Astrocyte of the spinal cord (primary cell): ENCODE measurements at regions not wholly inside any gene's neighbourhood (a gene's known extent, or its start where the extent isn't known, plus 50 kb on each side); places are given as distances from the start of the nearest gene placed in this dataset.

Source experiments
- DNase-seq: peaks from one replicate; pipeline ENCODE4 v3.0.0; 2011; ENCODE audit warnings: low read depth, low spot score
- H3K4me3 ChIP-seq: 2 replicates; pipeline ENCODE4 v1.5.1; 2011; ENCODE audit warnings: low read depth, mild to moderate bottlenecking, low read length, moderate library complexity
- CTCF ChIP-seq: IDR thresholded peaks from 2 replicates; pipeline ENCODE4 v1.5.1; 2012; ENCODE audit warnings: low read depth, mild to moderate bottlenecking, low read length, inconsistent platforms
- in situ Hi-C: cut with HindIII; loops from 2 replicates; pipeline ENCODE4 v1.10.0; 2017; ENCODE audit warnings: low sequenced_read_pairs

- in situ Hi-C loops = loop anchor here (25.0 kb wide), 2 partner anchors 216 to 341 kb away; no protein-coding TSS in a partner anchor
- DNase-seq = no peak
- no peak overlapping the region for H3K4me3 ChIP-seq
- no peak for TF ChIP-seq CTCF
Measured at GRCh38 chr1:234746798-234747196, 136.8 kb upstream of the IRF2BP2 start.

- no peak overlapping the region for H3K4me3 ChIP-seq
- no peak for TF ChIP-seq CTCF
- in situ Hi-C loops = loop anchor here (25.0 kb wide), 2 partner anchors 216 to 341 kb away; no protein-coding TSS in a partner anchor
- peak; percentile 62 for DNase-seq
Measured at GRCh38 chr1:234745844-234746797, 136.1 kb upstream of the IRF2BP2 start.

- in situ Hi-C loops = loop anchor here (25.0 kb wide), 2 partner anchors 217 to 342 kb away; no protein-coding TSS in a partner anchor
- no peak for DNase-seq
- H3K4me3 ChIP-seq = no peak overlapping the region
- no peak for TF ChIP-seq CTCF
Measured at GRCh38 chr1:234745276-234745675, 135.3 kb upstream of the IRF2BP2 start.

- in situ Hi-C loops = loop anchor here (25.0 kb wide), 2 partner anchors 218 to 343 kb away; no protein-coding TSS in a partner anchor
- TF ChIP-seq CTCF = peak; percentile 14
- no peak overlapping the region for H3K4me3 ChIP-seq
- peak; percentile 91 for DNase-seq
Measured at GRCh38 chr1:234743791-234744611, 134.0 kb upstream of the IRF2BP2 start.

DNA sequence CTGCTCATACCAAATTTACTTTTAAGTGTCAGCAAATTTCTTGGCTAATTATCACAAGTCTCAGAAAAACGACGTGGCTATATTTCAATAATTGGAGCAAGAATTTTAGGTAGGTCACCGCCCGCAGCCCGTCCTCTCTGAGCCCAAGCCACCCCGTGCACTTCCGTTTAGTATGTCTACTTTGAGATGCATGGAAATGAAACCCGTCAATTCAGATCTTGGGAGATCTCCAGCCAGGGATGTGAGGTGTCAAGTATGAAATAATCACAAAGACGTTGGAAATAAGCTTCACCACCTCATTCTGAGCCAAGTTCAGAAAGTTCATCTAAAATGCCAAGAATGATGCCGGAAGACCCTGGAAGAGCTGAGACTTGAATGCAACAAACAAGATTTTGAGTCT, 132.6 kb upstream of the IRF2BP2 start:
- no peak for DNase-seq
- no peak overlapping the region for H3K4me3 ChIP-seq
- TF ChIP-seq CTCF = no peak
- in situ Hi-C loops = loop anchor here (25.0 kb wide), 2 partner anchors 220 to 345 kb away; no protein-coding TSS in a partner anchor

- no peak overlapping the region for H3K4me3 ChIP-seq
- in situ Hi-C loops = loop anchor here (25.0 kb wide), 2 partner anchors 224 to 349 kb away; no protein-coding TSS in a partner anchor
- no peak for TF ChIP-seq CTCF
- no peak for DNase-seq
Measured at GRCh38 chr1:234737967-234738314, 128.0 kb upstream of the IRF2BP2 start.
